ENCODE measurements at regions not wholly inside any gene's neighbourhood (a gene's known extent, or its start where the extent isn't known, plus 50 kb on each side); places are given as distances from the start of the nearest gene placed in this dataset.

GRCh38 chrX:69027181-69028005, 137.9 kb downstream of the PJA1 start:
- DNase-seq (ENCODE audit: low read depth in 2 of 2), result no peak

GRCh38 chrX:69025802-69026301, 139.4 kb downstream of the PJA1 start:
- DNase-seq (ENCODE audit: low read depth in 2 of 2), result no peak

- DNase-seq (ENCODE audit: low read depth in 2 of 2), result no peak
These were observed 140.3 kb downstream of the PJA1 start for GRCh38 chrX:69024931-69025330.

DNA sequence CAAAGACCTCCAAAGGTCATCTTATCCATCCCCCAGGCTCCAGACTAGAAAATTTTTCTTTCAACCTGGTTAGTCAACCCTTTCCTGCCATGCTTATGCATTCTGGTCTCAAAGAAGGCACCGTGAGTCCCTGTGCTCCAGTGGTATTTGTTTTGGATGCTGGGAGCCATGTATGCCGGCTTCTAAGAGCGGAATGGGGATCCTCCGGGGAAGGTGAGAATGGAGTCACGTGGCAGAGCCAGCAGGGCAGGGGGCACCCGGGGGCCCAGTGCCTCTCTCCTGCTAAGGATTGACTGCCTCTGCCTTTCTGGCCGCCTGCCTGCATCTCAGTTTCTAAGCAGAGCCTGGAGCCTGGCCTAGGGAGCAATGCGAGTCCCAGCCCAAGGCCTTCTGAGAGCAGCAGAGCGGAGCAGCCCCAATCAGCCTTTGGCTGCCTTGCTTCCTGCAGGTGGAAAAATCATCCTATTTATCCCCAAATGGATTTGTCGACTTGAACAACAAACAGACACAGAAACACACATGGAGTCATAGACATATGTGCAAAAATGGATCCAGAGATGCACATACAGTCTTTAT, 141.0 kb downstream of the PJA1 start:
- no peak for DNase-seq (ENCODE audit: low read depth in 2 of 2)

GRCh38 chrX:69022430-69022829, 142.8 kb downstream of the PJA1 start:
- DNase-seq (ENCODE audit: low read depth in 2 of 2), result no peak

DNA sequence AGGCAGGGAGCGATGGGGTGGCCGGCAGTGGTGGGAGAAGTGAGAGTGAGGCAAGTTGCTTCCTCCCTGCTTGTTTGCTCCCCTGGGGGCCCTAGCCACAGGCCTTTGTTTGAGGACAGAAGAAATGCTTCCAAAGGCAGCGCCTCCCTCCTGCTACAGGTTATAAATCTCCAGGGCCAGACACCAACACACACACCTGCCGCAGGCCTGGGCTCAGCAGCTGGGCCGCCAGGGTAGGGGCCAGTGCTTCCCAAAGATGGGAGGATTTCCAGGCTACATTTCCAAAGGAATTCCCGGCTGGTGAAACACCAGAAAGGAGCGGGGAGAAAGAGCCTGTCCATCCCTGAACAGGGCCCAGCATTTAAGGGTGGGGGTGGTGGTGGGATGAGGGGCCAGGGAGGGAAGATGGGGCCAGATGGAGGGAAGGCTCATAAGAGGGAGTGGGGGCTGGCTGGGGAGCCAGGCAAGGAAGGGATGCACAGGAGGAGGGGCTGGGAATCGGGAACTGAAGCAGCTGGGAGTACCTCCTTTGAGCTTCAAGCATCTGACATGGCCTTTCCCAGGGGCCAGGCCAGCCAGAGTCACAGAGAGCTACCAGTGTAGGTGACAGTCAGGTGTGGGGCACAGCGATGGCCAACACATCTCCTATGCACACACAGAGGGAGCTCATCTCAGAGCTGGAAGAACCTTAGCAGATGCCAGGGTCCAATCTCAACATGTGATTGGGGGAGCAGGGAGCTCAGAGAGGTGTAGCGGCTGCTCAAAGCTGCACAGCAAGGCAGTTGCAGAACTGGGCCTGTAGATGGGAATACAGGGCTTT, 143.9 kb downstream of the PJA1 start:
- no peak for DNase-seq (ENCODE audit: low read depth in 2 of 2)

DNA sequence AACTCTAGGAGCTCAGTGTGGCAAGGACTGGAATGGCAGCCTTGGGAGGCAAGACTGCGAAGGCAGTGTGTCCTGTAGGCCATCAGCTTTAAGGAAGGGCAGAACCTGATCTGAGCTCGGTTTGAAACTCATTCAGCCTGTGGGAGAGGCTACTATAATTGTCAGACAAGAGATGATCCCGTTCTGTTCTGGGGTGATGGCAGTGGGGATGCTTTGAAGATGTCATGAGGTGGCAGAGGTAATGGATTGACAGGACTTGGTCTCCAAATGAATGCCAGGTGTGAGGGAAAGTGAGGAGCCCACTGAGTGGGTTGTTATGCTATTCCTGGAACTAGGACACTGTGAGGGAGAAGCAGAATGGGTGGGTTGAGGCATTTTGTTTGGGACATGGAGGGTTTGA, 144.9 kb downstream of the PJA1 start:
- no peak for DNase-seq (ENCODE audit: low read depth in 2 of 2)

DNA sequence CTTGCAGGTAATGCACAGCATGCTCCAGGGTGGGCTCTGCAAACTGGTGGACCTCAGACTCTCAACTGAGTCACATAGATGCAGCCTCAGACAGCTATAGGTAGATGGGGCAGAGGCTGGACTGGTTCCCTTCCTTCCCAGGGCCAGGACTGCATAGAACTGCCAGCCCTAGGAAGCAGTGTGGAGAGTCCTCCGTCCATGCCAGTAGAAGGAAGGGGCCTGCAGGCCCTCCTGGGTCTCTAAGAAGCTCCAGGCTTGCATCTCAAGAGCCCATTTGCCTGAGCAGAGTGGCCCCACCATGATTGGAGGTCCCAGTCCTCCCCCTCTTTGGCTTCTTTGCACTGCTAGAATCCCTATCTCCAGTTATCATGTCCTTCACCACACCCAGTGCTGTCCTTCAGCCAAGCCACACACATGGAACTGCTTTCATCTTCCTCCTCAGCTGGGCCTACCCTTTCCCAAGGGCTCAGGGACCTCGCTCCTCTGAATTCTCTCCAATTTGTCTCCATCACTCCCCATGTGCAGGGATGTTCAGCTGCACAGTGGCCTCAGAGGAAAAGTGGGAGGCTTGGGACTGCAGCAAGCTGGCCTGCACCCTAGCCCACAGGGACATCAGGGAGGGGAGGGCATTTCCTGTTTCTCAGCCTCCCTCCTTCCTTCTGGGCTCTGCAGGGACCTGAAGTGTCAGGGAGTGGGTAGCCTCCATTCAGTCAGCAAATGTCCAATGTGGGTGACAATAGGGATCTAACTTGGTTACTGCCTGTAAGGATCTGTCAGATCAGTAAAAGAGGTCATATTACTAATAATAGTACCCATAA, 146.0 kb downstream of the PJA1 start:
- no peak for DNase-seq (ENCODE audit: low read depth in 2 of 2)

GRCh38 chrX:69018416-69019072, 146.7 kb downstream of the PJA1 start:
- DNase-seq (ENCODE audit: low read depth in 2 of 2), result no peak

DNA sequence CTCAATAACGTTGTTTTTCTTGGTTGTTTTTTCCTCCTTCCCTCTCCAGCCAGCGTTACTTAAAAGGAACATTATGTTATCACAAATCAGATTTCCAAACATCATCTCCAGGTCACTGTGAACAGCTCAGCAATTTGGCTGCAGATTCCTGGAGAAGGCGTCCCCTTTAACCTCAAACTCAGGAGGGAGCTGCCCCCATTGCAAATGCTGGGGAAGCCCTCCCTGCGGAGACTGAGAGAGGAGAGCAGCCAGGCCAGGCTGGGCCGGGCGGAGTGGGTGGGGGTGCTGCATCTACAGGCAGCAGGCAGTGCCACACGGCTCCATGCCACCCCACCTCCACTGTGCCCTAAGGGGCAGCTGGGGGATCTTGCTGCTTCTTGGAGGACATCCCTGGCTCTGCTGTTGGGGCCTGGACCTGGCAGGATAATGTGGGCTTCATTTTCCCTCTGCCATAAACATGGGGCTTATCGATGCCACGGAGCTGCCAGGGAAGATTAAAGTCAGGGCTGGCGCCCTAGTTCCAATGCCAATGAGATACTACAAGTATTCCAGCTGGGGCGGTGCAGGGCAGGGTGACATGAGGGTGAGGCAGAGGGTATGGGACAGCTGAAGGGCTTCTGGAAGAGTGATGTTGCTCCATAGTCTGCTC, 148.8 kb downstream of the PJA1 start:
- DNase-seq (ENCODE audit: low read depth in 2 of 2), result no peak

- no peak for DNase-seq (ENCODE audit: low read depth in 2 of 2)
These were observed 149.5 kb downstream of the PJA1 start for GRCh38 chrX:69015564-69016292.

DNA sequence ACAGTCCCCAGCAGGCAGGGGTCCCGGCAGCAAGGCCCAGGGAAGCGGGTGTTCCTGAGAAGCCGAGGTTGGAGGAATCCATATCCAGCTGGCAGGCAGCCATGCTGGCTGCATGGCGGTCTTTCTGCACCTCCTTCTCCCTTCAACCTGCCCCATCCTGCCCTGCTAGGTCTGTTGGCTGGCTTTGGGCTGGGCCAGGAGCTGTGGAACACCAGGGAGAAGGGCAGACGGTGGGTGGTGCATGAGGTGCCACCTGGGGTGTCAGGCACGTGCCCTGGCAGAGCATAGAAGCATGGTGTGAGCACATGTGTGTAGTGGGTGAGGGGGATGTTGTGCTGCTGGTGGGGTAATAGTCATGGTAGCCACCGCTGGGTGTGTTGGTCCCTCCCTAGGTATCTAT, 150.1 kb downstream of the PJA1 start:
- no peak for DNase-seq (ENCODE audit: low read depth in 2 of 2)

DNA sequence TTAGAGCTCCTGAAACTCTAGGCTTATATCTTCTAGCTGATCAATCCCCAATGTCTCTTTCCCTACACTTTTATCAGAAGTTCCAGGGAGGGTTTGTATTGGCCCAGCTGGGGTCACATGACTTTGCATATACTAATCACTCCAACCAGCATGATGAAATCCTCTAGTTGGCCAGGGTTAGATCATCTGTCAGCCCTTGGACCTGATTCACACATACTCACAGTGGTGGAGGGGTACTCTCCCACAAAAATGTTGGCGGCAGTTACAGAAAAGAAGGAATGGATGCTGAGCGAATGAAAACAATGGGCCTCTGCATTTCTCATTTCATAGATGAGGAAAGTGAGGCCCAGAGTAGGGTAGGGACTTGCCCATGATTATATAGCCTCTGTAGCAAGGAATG, 151.1 kb downstream of the PJA1 start:
- DNase-seq (ENCODE audit: low read depth in 2 of 2), result no peak

GRCh38 chrX:69010339-69010738, 154.9 kb downstream of the PJA1 start:
- no peak for DNase-seq (ENCODE audit: low read depth in 2 of 2)

DNA sequence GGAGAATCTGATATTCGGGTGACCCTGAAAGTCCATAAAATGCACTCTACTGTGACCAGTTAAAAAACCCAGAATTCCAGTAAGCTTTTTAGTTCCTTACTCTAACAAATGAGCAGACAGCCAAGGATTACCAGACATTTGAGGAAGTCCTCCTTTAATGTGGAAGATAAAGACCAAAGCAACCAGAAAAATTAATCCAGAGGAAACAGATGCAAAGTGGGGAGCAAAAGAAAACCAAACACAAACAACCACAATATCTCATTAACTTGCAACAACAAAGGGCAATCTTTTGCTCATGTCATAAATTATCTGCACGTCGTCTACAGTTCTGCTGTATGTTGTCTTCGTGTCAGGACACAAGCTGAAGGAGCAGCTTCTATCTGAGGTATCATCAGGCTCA, 164.4 kb downstream of the PJA1 start:
- DNase-seq (ENCODE audit: low read depth in 2 of 2), result no peak

GRCh38 chrX:68999931-69000330, 165.3 kb downstream of the PJA1 start:
- no peak for DNase-seq (ENCODE audit: low read depth in 2 of 2)

GRCh38 chrX:68999356-68999755, 165.9 kb downstream of the PJA1 start:
- DNase-seq (ENCODE audit: low read depth in 2 of 2), result no peak

GRCh38 chrX:68998716-68999115, 166.5 kb downstream of the PJA1 start:
- DNase-seq (ENCODE audit: low read depth in 2 of 2), result no peak

GRCh38 chrX:68997911-68998310, 167.3 kb downstream of the PJA1 start:
- no peak for DNase-seq (ENCODE audit: low read depth in 2 of 2)

DNA sequence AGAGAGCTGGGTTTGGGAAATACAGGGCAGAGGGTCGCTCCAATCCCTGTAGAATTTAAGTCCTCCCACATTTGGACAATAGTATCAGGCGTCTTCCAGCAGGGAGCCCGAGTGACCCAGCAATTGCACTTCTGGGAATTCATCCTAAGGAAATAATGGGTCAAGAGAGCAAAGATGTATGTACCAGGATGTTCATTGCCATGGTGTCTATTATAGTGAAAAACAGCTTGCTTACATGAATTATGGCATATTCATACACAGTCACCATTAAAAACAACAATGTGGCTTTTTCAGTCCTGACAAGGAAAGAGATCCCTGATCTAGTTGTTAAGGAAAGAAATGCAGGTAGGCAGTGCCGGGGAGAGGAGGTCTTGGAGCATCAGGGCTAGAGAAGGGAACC, 167.7 kb downstream of the PJA1 start:
- no peak for DNase-seq (ENCODE audit: low read depth in 2 of 2)

Data from stimulated activated CD8-positive, alpha-beta memory T cell treated with anti-CD3 and anti-CD28 coated beads, Interleukin-2, amount 100 ng/mL, for 48 hours (primary cell).